GM18505 (cell line): ENCODE measurements at regions not wholly inside any gene's neighbourhood (a gene's known extent, or its start where the extent isn't known, plus 50 kb on each side); places are given as distances from the start of the nearest gene placed in this dataset.

Experiments
- ATAC-seq: cut with Tn5 transposase; IDR thresholded peaks from one replicate; pipeline ENCODE4 v1.9.1; 2021; ENCODE audit not compliant: unreplicated experiment
- POLR2A ChIP-seq: IDR thresholded peaks from 4 replicates; pipeline ENCODE4 v1.6.1; 2011; ENCODE audit warnings: borderline replicate concordance; ENCODE audit not compliant: insufficient read depth, insufficient read length; ENCODE audit errors: extremely low read depth

DNA sequence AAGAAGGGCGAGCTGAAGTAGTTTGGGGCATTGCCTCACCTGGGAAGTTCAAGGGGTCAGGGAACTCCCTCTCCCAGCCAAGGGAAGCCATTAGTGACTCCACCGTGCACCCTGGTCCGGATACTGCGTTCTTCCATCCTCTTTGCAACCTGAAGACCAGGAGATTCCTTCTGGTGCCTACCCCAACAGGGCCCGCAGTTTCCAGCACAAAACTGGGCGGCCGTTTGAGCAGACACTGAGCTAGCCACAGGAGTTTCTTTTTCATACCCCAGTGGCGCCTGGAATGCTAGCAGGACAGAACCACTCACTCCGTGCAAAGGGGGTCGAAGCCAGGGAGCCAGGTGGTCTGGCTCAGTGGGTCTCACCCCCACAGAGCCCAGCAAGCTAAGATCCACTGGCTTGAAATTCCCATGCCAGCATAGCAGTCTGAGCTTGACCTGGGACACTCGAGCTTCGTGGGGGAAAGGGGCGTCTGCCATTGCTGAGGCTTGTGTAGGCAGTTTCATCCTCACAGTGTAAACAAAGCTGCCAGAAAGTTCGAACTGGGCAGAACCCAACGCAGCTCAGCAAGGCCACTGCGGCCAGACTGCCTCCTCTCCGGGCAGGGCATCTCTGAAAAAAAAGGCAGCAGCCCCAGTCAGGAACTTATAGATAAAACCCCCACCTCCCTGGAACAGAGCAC is 1039.4 kb upstream of the IGFBP7 start:
- ATAC-seq: no peak
- no peak for TF ChIP-seq POLR2A

DNA sequence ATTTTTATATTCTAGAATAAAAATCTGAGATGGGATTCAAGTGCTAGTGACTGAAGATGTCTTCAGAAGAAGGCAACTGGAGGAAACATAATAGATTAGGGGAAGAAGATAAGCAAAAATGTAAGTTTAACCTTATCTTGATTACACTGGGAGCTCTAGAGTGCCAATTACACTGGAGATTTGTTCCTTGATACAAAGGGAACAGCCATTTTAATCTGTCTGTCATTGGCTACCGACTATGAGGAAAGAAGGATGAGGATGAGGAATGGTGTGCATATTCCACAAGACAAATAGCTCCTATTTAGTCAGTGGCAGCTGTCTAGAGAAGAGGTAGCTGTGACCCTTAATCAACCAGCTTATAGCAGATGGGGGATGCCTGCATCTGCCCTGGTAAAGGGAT is 1034.5 kb upstream of the IGFBP7 start:
- ATAC-seq: no peak
- TF ChIP-seq POLR2A: no peak

DNA sequence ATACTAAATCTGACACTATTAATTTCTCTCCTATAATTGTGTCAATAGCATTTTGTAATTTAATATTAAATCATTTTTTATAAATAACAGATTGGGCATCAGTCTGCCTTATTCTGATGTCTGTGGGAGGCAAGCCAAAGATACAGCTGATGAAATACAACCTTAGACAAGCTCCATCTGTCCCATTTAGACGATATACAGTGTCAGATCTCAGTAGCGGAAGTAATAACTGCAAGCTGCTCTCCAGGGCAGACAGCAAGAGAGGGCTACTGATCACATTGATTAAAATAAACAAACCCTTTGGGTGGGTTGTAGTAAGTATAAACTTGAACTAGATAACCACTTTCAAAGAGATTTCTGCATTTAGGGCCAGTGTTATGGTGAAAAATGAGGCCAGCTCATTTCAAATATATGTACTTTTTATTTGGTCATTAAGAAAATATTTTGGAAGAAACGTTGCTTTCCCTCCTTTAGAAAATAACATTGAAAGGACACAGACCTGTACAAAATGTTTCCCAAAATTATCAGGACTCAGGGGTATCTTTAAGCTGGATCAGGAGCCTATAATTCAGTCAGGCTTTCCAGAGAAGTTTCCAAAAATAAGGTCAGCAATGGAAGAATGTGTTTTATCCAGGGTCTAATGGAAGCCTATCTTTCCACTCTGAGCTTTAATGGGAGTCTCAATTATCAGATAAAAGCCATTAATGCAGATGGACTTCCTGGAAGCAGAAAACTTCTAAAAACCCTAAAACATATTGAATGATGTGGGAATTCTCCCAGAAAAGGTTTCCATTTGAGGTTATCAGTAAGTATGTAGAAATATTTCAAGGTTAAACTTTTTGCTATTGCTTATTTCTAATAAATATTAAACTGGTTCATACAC is 1028.8 kb upstream of the IGFBP7 start:
- no peak for TF ChIP-seq POLR2A
- ATAC-seq: no peak

DNA sequence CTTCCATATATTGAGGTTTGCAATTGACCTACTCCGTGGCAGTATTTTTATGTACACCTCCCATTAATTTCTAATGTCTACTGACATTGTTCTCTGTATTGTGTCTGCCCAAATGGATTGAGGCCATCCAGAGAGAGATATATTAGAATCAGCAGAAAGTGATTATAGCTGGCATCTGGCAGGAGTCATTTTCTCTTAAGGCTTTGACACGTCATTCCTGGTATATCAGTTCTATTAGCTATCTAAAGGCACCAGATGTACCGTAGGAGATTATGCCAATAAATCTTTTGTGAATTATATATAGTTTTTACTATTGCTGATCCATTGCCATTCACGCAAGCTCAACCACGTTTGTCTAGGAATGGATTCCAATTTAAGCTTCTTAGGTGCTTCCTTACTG is 1026.4 kb upstream of the IGFBP7 start:
- no peak for ATAC-seq

DNA sequence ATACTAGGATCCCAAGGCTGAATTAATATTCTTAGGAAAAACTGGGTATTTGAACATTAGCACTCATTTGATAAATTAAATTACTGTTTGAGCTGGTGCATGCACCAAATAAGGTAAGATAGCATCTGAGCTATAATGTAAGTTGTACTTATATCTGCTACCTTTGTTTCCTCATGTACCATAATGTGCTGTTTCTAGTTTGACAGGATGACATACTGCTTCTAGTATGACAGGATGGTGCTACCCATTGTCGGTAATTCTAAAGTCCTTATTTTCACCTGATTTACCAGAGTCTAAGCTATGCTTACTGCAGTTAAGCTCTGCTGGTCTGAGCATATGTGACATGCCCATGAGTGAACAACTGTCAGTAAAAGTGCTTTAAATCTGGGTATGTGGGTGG is 1017.5 kb upstream of the IGFBP7 start:
- no peak for ATAC-seq
- no peak for TF ChIP-seq POLR2A

More for the DNA sequence above, 1026.4 kb upstream of the IGFBP7 start:
- TF ChIP-seq POLR2A: no peak

DNA sequence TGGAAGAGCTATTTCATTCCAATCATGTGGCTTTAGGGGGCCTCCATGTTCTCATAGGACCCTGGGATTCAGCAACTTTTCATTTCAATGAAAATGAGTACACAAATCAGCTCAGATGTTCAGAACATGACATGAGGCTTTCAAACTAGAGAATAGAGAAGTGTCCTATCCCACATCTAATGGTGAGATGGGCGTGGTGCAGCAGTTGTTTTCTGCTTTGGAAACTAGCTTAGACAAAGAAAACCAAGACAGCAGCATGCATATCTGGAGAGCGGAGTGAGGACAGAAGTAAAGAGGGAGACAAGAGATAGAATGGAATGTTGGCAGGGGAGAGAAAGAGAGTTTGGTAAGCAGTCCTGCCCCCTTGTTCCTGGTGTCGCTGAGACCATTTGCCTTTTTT is 1009.1 kb upstream of the IGFBP7 start:
- TF ChIP-seq POLR2A: no peak
- ATAC-seq: no peak

DNA sequence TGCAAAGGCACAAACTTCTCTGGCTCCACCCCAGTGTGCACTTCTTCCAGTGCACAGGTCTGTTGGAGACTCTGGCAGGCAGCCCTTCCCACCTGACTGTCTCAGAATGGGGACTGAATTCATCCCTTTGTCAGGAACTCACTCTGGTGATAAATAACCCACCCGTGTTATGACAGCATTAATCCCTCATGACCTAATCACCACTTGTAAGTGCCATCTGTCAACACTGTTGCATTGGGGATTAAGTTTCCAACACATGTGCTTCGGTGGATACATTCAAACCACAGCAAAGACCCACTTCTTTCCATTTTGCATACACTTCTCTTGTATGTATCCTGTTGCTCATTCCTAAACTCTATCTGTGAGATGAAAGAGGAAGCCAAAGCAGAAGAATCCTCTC is 1002.9 kb upstream of the IGFBP7 start:
- ATAC-seq: no peak
- TF ChIP-seq POLR2A: no peak

DNA sequence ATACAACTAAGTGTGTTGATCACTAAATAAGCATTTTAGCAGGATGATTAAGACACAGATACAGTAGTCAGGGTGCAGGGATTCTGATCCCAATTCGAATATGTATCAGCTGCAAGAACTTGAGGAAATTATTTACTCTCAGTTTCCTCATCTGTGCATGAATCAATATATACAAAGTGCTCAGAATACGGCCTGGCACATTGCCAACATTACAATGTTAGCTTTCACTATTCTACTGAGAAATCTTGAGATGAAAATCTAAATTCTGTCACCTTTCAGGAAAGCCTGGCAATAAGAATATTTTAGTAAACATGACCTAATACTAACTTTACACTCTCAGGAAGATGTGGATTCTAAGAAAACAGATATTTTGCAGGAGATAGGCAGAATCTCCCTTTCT is 1001.6 kb upstream of the IGFBP7 start:
- no peak for ATAC-seq
- no peak for TF ChIP-seq POLR2A

DNA sequence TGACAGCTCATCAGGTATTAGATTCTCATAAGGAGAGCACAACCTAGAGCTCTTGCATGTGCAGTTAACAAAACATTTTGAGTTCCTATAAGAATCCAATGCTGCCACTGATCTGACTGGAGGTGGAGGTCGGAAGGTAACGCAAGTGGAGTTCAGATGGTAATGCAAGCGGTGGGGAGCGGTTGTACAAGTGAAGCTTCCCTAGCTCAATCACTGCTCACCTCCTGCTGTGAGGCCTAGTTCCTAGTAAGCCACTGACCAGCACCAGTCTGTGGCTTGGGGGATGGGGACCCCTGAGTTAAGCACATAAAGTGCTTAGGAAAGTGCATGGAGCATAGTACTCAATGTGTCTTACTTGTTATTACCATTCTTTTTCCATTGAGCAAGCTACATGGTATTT is 983.2 kb upstream of the IGFBP7 start:
- no peak for ATAC-seq
- TF ChIP-seq POLR2A: no peak

DNA sequence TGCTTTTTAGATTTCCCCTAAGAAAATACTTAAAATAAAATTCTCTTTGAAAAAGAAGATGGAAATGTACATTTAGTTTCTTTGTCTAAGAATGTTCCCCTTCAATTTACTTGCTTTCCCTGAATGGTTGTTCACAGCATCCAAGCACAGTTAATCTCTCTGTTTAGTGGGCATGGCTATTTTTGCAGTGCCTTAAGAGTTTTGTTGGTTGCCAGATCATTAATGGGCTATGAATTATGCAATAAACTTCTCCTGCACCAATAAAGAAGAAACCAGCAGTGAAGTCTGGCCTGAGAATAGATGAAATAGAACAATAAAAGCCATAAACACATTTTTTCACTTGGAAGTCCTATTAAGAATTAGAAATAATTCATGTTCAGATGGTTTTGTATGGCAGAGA is 980.4 kb upstream of the IGFBP7 start:
- ATAC-seq: no peak
- no peak for TF ChIP-seq POLR2A

DNA sequence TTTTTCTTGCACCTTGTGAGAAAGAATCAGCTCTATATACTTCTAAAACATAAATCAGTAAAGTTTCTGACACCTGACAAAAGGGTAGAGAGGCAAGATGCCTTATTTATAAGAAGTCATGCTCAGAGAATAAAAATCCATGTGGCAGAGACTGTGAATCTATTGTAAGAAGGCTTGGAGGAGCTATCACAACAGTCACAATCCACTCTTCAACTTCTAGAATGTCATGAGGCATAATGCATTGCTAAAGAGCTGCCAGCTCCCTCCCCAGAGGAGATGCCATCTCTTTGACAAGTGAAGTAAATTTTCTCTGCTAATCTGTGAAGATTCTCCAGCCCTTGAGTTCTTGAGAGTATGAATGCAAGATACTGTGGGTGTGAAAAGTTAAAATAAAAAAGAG is 971.2 kb upstream of the IGFBP7 start:
- ATAC-seq: no peak
- no peak for TF ChIP-seq POLR2A

DNA sequence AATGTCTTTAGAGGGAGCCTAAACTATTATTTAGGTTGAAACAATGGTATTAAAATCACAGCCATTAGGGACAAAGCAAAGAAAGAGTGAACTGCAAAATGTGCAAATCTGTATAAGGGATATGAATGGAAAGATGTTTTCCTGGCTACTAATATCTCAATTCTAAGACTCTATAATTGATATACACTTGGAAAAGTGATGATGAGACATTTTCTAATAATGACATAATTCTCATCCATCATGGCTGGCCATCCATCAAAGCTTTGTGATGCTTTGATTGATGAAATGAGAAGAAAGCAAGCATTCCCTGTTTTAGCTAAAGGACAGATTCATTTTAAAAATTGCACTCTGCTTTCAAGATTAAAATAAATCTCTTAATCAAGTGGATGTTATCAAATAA is 965.5 kb upstream of the IGFBP7 start:
- TF ChIP-seq POLR2A: no peak
- no peak for ATAC-seq

DNA sequence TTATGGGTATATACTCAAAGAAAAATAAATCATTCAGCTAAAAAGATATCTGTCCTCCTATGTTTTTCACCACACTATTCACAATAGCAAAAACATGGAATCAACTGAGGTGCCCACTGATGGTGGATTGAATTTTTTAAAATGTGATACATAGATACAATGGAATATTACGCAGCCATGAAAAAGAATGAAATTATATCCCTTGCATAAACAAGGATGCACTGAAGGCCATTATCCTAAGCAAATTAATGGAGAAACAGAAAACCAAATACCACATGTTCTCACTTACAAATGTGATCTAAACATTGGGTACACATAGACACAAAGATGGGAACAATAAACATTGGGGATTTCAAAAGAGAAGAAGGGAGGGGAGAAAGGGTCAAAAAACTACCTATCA is 964.2 kb upstream of the IGFBP7 start:
- no peak for TF ChIP-seq POLR2A
- ATAC-seq: no peak

DNA sequence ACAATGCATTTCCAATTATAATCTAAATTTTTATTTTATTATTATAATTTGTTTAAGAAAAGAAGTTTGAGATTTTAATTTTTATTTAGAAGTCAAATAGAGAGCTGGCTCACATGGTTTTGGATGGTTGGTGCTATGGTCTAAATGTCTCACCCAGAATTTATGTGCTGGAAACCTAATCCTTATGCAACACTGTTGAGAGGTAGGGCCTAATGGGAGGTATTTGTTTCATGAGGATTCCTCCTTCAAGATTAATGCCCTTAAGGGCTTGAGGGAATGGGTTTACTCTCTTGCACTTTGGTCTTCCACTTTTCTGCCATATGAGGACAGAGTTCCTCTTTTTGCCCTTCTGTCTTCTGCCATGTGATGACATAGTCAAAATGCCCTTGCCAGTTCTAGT is 960.5 kb upstream of the IGFBP7 start:
- no peak for TF ChIP-seq POLR2A

More for the DNA sequence above, 960.5 kb upstream of the IGFBP7 start:
- ATAC-seq: no peak
